ENCODE measurements at regions not wholly inside any gene's neighbourhood (a gene's known extent, or its start where the extent isn't known, plus 50 kb on each side); places are given as distances from the start of the nearest gene placed in this dataset.

DNA sequence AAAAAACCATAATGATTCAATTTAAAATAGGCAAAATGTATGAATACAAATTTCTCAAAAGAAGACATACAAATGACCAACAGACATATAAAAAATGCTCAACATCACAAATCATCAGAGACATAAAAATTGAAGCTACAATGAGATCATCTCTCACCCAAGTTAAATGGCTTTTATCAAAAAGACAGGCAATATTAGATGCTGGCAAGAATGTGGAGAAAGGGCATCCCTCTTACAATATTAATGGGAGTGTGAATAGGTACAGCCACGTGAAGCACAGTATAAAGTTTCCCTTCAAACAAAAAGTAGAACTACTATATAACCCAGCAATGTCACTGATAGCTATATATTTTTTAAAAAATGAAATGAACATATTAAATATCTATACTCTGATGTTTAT, 1481.7 kb downstream of the AMY1C start:
- TF ChIP-seq, protein P1, sequence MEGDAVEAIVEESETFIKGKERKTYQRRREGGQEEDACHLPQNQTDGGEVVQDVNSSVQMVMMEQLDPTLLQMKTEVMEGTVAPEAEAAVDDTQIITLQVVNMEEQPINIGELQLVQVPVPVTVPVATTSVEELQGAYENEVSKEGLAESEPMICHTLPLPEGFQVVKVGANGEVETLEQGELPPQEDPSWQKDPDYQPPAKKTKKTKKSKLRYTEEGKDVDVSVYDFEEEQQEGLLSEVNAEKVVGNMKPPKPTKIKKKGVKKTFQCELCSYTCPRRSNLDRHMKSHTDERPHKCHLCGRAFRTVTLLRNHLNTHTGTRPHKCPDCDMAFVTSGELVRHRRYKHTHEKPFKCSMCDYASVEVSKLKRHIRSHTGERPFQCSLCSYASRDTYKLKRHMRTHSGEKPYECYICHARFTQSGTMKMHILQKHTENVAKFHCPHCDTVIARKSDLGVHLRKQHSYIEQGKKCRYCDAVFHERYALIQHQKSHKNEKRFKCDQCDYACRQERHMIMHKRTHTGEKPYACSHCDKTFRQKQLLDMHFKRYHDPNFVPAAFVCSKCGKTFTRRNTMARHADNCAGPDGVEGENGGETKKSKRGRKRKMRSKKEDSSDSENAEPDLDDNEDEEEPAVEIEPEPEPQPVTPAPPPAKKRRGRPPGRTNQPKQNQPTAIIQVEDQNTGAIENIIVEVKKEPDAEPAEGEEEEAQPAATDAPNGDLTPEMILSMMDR (IDR thresholded peaks at IDR 0.05), result no peak
- TF ChIP-seq EZH2 (IDR thresholded peaks at IDR 0.05; ENCODE audit: borderline replicate concordance, insufficient read depth, low read depth, low read length, poor library complexity, severe bottlenecking), result no peak
